Lung (tissue), 11 donors: ENCODE measurements at regions not wholly inside any gene's neighbourhood (a gene's known extent, or its start where the extent isn't known, plus 50 kb on each side); places are given as distances from the start of the nearest gene placed in this dataset.

ENCODE experiments used
- ATAC-seq: fragments of 200-7000 bp; cut with Tn5 transposase; one replicate; pipeline ENCODE4 v1.9.1; 2020; ENCODE audit warnings: moderate number of reproducible peaks; ENCODE audit not compliant: insufficient read depth, low FRiP score
- DNase-seq, 3 donors: peaks; one replicate each; pipeline ENCODE4 v3.0.0-alpha.2; 2013 to 2017
- H3K27ac ChIP-seq, 2 donors: one replicate each; pipeline ENCODE4 v1.5.1; 2013; ENCODE audit warnings: mild to moderate bottlenecking in 2 of 2, moderate library complexity in 2 of 2, control low read depth in 1 of 2, inconsistent platforms in 1 of 2, low read depth in 1 of 2, low read length in 1 of 2
- H3K27me3 ChIP-seq, 3 donors: one replicate each; pipeline ENCODE4 v1.5.1; 2013; ENCODE audit warnings: low read length in 2 of 3; ENCODE audit not compliant: control insufficient read depth in 3 of 3, insufficient read depth in 3 of 3
- H3K36me3 ChIP-seq, 4 donors: one replicate each; pipeline ENCODE4 v1.5.1; 2013; ENCODE audit warnings: low read length in 4 of 4, mild to moderate bottlenecking in 1 of 4, moderate library complexity in 1 of 4; ENCODE audit not compliant: control insufficient read depth in 4 of 4, insufficient read depth in 4 of 4
- H3K4me1 ChIP-seq, 5 donors: one replicate each; pipeline ENCODE4 v1.5.1; 2013; ENCODE audit warnings: low read length in 5 of 5, mild to moderate bottlenecking in 2 of 5, moderate library complexity in 1 of 5; ENCODE audit not compliant: control insufficient read depth in 5 of 5, insufficient read depth in 5 of 5
- H3K4me3 ChIP-seq: one replicate; pipeline ENCODE4 v1.5.1; 2013; ENCODE audit warnings: mild to moderate bottlenecking, control low read depth, moderate library complexity
- H3K9ac ChIP-seq, 2 donors: one replicate each; pipeline ENCODE4 v1.5.1; 2013; ENCODE audit warnings: low read length in 2 of 2, control low read depth in 1 of 2; ENCODE audit not compliant: insufficient read depth in 1 of 2
- H3K9me3 ChIP-seq, 4 donors: one replicate each; pipeline ENCODE4 v1.5.1; 2013; ENCODE audit warnings: low read length in 3 of 4, mild to moderate bottlenecking in 1 of 4, moderate library complexity in 1 of 4; ENCODE audit not compliant: control insufficient read depth in 4 of 4, insufficient read depth in 3 of 4
- WGBS, 2 donors: extraction: QIAGEN DNeasy Blood & Tissue Kit; methylation state at CpG; one replicate each; pipeline ENCODE4 v1.1.7; 2013; 5-methylcytosine and 5-hydroxymethylcytosine counted together
- TF ChIP-seq, protein P1 (sequence below): IDR thresholded peaks from 2 replicates; pipeline ENCODE4 v1.5.1; 2012; ENCODE audit warnings: mild to moderate bottlenecking; ENCODE audit errors: control extremely low read depth, extremely low read depth
- donor health status: control.
- donor health status: control.
- donor health status: Bipolar disorder and iron deficiency.
- donor health status: healthy.
- donor health status: DM: yes; HTN: yes; CAD: no.

DNA sequence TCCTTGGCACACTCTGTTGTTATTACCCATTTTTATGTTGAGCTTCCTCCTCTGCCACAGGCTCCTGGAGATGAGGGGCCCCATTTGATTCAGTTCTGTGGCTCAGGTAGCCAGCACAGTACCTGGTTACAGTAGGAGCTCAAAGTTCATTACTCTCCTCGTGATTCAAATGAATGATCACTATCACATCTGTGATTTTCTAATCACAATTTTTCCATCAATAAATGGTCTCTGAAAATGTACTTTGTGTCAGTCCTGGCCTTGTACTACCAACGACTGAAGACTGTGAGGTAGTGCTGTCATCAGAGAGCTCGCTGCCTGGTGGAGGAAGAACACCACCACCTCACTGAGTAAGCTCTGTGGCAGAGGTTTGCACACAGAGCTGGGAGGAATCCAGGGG lies 106.8 kb upstream of the JUN start:
- WGBS, 2 donors = 95 to 97% methylated on average over 3 of the region's 3 CpGs
- peaks cover 0 to 25% (median 12%) of the 10 kb centered on the region in 5 donors for H3K4me1 ChIP-seq

DNA sequence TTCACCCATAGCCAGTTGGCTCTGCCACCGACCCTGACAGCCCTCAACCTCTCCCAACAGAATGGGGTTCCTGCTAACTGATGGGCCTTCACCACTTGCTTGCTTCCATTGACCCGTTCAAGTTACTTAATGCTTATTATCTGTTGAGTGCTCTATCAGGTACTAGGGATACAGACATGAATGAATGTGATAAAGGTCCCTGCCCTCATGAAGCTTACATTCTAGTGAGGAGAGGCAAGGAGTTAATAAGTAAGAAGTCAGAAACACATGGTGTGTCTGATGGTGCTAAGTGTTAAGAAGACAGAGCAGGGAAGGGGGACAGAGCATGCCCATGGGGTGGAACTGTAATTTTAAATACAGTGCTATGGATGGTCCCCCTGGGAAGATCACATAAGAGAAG lies 107.5 kb upstream of the JUN start:
- no peak overlapping the region for H3K27ac ChIP-seq
- WGBS, 2 donors = 98% methylated on average over 2 of the region's 2 CpGs
- H3K9ac ChIP-seq = no peak overlapping the region
- peaks cover 0 to 26% (median 11%) of the 10 kb centered on the region in 5 donors for H3K4me1 ChIP-seq
- H3K27me3 ChIP-seq = no peaks in the 10 kb centered on the region
- DNase-seq (no peak), ATAC-seq (no peak)
- no peaks in the 10 kb centered on the region for H3K36me3 ChIP-seq
- no peak overlapping the region for H3K4me3 ChIP-seq
- peaks cover 0 to 2% (median 0%) of the 10 kb centered on the region in 4 donors for H3K9me3 ChIP-seq
- TF ChIP-seq, protein P1, sequence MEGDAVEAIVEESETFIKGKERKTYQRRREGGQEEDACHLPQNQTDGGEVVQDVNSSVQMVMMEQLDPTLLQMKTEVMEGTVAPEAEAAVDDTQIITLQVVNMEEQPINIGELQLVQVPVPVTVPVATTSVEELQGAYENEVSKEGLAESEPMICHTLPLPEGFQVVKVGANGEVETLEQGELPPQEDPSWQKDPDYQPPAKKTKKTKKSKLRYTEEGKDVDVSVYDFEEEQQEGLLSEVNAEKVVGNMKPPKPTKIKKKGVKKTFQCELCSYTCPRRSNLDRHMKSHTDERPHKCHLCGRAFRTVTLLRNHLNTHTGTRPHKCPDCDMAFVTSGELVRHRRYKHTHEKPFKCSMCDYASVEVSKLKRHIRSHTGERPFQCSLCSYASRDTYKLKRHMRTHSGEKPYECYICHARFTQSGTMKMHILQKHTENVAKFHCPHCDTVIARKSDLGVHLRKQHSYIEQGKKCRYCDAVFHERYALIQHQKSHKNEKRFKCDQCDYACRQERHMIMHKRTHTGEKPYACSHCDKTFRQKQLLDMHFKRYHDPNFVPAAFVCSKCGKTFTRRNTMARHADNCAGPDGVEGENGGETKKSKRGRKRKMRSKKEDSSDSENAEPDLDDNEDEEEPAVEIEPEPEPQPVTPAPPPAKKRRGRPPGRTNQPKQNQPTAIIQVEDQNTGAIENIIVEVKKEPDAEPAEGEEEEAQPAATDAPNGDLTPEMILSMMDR = no peak

More for the DNA sequence above, 106.8 kb upstream of the JUN start:
- Histone ChIP-seq H3K27me3 (no peaks in the 10 kb centered on the region), H3K9ac (no peak overlapping the region), H3K4me3 (no peak overlapping the region), H3K27ac (no peak overlapping the region), H3K9me3 (peaks cover 0 to 2% (median 0%) of the 10 kb centered on the region in 4 donors), H3K36me3 (no peaks in the 10 kb centered on the region)
- DNase-seq (no peak), ATAC-seq (no peak)
- TF ChIP-seq, protein P1 = no peak

DNA sequence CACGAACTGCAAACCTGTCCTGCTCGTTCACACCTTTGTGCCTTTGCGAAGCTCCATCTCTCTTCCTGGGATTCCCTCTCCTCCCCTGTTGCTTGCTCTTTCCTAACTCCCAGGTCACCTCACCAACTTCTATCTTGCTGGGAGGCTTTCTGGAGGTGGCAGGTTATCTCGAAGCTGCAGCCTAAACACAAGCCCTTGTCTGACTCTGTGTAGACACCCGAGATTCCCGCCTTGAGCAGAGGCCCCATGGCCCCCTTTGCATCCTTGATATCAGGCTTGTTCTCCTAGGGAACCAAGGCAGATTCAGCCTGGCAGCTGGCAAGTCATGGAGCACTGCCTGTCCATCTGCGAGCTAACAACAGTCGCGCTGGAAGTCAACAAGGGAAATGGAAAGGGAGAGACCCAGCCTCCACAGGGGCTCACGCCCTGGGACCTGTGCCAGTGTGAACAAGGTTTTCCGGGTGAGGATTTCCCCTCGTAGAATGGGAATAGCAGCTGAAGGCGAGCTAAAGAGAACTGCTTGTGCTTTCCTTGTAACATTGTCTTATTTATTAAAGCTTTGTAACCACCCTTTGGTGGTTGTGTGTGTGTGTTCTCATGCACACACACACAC lies 109.5 kb upstream of the JUN start:
- Histone ChIP-seq H3K4me3 (no peak overlapping the region), H3K9me3 (no peaks in the 10 kb centered on the region), H3K4me1 (peaks cover 4 to 34% (median 18%) of the 10 kb centered on the region in 5 donors), H3K9ac (no peak overlapping the region), H3K27me3 (no peaks in the 10 kb centered on the region), H3K27ac (peak overlapping the region; percentile 28 to 62), H3K36me3 (no peaks in the 10 kb centered on the region)
- TF ChIP-seq, protein P1 = no peak
- 51 to 73% methylated on average over 13 of the region's 13 CpGs for WGBS, 2 donors
- no peak for ATAC-seq
- DNase-seq = peak; percentile 53 to 72 (median 60)

DNA sequence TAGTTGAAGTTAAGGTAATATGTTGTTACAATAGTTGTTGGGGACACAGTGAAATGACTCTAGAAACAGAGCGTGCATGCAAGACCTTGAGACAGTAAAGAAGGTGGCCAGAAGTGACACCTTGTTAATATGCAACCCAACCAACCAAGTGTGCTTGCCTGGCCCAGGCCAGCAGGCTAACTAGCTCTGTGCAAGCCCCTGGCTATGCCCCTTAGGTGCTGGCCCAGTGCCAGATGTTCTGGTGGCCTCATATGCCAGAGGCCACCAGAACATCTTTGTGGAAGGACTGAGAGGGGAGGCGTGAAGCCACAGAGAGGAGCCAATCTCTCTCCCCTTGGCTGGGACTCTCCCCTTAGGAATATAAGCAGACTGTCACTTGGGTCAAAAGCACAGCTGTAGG lies 111.2 kb upstream of the JUN start:
- Histone ChIP-seq H3K9me3 (no peaks in the 10 kb centered on the region), H3K27me3 (no peaks in the 10 kb centered on the region), H3K4me1 (peaks cover 14 to 50% (median 25%) of the 10 kb centered on the region in 5 donors), H3K27ac (peak overlapping the region in 1 of 2 donors; percentile 78), H3K4me3 (no peak overlapping the region), H3K9ac (no peak overlapping the region), H3K36me3 (no peaks in the 10 kb centered on the region)
- WGBS, 2 donors = 76 to 84% methylated on average over 2 of the region's 2 CpGs
- DNase-seq = no peak
- no peak for ATAC-seq
- TF ChIP-seq, protein P1 = no peak
